ENCODE measurements at regions not wholly inside any gene's neighbourhood (a gene's known extent, or its start where the extent isn't known, plus 50 kb on each side); places are given as distances from the start of the nearest gene placed in this dataset.

GRCh38 chr2:67050622-67051021, 346.5 kb upstream of the ETAA1 start:
- H3K27ac Mint-ChIP-seq (ENCODE audit: unreplicated experiment), result no peak overlapping the region
- TF ChIP-seq CTCF (IDR thresholded peaks at IDR 0.05), result no peak
- H3K9me3 Mint-ChIP-seq (ENCODE audit: low read depth), result peaks cover 9% of the 10 kb centered on the region
- no peak overlapping the region for H3K4me3 Mint-ChIP-seq (ENCODE audit: unreplicated experiment)
- H3K27me3 Mint-ChIP-seq (ENCODE audit: low read depth), result peaks cover 9% of the 10 kb centered on the region
- H3K36me3 Mint-ChIP-seq (ENCODE audit: low read depth), result no peaks in the 10 kb centered on the region
- no peak for DNase-seq (ENCODE audit: low spot score)
- no peaks in the 10 kb centered on the region for H3K4me1 Mint-ChIP-seq (ENCODE audit: low read depth)

GRCh38 chr2:67054728-67055127, 342.4 kb upstream of the ETAA1 start:
- DNase-seq (ENCODE audit: low spot score), result no peak
- Mint-ChIP-seq H3K4me1 (ENCODE audit: low read depth) (no peaks in the 10 kb centered on the region), H3K4me3 (ENCODE audit: unreplicated experiment) (no peak overlapping the region), H3K36me3 (ENCODE audit: low read depth) (no peaks in the 10 kb centered on the region), H3K9me3 (ENCODE audit: low read depth) (peaks cover 7% of the 10 kb centered on the region), H3K27me3 (ENCODE audit: low read depth) (peaks cover 11% of the 10 kb centered on the region), H3K27ac (ENCODE audit: unreplicated experiment) (no peak overlapping the region)
- TF ChIP-seq CTCF (IDR thresholded peaks at IDR 0.05), result no peak

GRCh38 chr2:67055387-67056304, 341.5 kb upstream of the ETAA1 start:
- DNase-seq (ENCODE audit: low spot score), result no peak
- peaks cover 13% of the 10 kb centered on the region for H3K9me3 Mint-ChIP-seq (ENCODE audit: low read depth)
- no peak for TF ChIP-seq CTCF (IDR thresholded peaks at IDR 0.05)
- no peaks in the 10 kb centered on the region for H3K4me1 Mint-ChIP-seq (ENCODE audit: low read depth)
- H3K27me3 Mint-ChIP-seq (ENCODE audit: low read depth), result peaks cover 9% of the 10 kb centered on the region
- no peaks in the 10 kb centered on the region for H3K36me3 Mint-ChIP-seq (ENCODE audit: low read depth)
- no peak overlapping the region for H3K27ac Mint-ChIP-seq (ENCODE audit: unreplicated experiment)
- no peak overlapping the region for H3K4me3 Mint-ChIP-seq (ENCODE audit: unreplicated experiment)

GRCh38 chr2:67057123-67057522, 340.0 kb upstream of the ETAA1 start:
- Mint-ChIP-seq H3K4me1 (ENCODE audit: low read depth) (no peaks in the 10 kb centered on the region), H3K27ac (ENCODE audit: unreplicated experiment) (no peak overlapping the region), H3K36me3 (ENCODE audit: low read depth) (no peaks in the 10 kb centered on the region), H3K9me3 (ENCODE audit: low read depth) (peaks cover 15% of the 10 kb centered on the region), H3K4me3 (ENCODE audit: unreplicated experiment) (no peak overlapping the region), H3K27me3 (ENCODE audit: low read depth) (peaks cover 11% of the 10 kb centered on the region)
- TF ChIP-seq CTCF (IDR thresholded peaks at IDR 0.05), result no peak
- no peak for DNase-seq (ENCODE audit: low spot score)

- Mint-ChIP-seq H3K4me1 (ENCODE audit: low read depth) (no peaks in the 10 kb centered on the region), H3K36me3 (ENCODE audit: low read depth) (no peaks in the 10 kb centered on the region), H3K9me3 (ENCODE audit: low read depth) (peaks cover 15% of the 10 kb centered on the region), H3K27ac (ENCODE audit: unreplicated experiment) (no peak overlapping the region), H3K4me3 (ENCODE audit: unreplicated experiment) (no peak overlapping the region), H3K27me3 (ENCODE audit: low read depth) (peaks cover 11% of the 10 kb centered on the region)
- TF ChIP-seq CTCF (IDR thresholded peaks at IDR 0.05), result no peak
- no peak for DNase-seq (ENCODE audit: low spot score)
Measured at GRCh38 chr2:67057901-67058703, 339.0 kb upstream of the ETAA1 start.

Data from chondrocyte (in vitro differentiated cells).